ENCODE measurements at regions not wholly inside any gene's neighbourhood (a gene's known extent, or its start where the extent isn't known, plus 50 kb on each side); places are given as distances from the start of the nearest gene placed in this dataset.

DNA sequence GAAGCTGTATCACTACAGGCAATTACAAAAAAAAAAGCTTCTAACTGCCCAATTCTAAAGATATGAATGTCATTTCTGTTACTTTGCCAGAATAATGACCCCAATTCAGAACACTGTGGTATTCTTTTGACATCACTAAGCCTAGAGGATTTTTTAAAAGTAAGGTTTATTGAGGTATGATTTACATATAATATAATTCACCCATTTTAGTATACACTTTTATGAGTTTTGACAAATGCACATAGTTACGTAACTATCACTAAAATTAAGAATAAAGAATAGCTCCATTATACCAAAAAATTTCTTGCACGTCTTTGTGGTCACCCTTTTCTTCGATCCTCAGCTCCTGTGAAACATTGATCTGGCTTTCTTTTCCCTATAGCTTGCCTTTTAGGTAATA is 74.0 kb upstream of the PLSCR5 start:
- TF ChIP-seq, protein P1, sequence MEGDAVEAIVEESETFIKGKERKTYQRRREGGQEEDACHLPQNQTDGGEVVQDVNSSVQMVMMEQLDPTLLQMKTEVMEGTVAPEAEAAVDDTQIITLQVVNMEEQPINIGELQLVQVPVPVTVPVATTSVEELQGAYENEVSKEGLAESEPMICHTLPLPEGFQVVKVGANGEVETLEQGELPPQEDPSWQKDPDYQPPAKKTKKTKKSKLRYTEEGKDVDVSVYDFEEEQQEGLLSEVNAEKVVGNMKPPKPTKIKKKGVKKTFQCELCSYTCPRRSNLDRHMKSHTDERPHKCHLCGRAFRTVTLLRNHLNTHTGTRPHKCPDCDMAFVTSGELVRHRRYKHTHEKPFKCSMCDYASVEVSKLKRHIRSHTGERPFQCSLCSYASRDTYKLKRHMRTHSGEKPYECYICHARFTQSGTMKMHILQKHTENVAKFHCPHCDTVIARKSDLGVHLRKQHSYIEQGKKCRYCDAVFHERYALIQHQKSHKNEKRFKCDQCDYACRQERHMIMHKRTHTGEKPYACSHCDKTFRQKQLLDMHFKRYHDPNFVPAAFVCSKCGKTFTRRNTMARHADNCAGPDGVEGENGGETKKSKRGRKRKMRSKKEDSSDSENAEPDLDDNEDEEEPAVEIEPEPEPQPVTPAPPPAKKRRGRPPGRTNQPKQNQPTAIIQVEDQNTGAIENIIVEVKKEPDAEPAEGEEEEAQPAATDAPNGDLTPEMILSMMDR (conservative IDR thresholded peaks at IDR 0.05 in 1 of 2, IDR thresholded peaks at IDR 0.05 in 1 of 2; ENCODE audit: extremely low read depth in 1 of 2, insufficient read depth in 1 of 2, low read depth in 1 of 2, low read length in 2 of 2) = no peak
- no peak for TF ChIP-seq EZH2 (IDR thresholded peaks at IDR 0.05; ENCODE audit: borderline replicate concordance, low read length)
